CD8-positive, alpha-beta memory T cell (primary cell): ENCODE measurements at regions not wholly inside any gene's neighbourhood (a gene's known extent, or its start where the extent isn't known, plus 50 kb on each side); places are given as distances from the start of the nearest gene placed in this dataset.
"Not testable (repeated sequence)": the region's sequence is repeated elsewhere in the genome, so short reads cannot be mapped to it uniquely, and the experiment has no call there.

Experiments used
- CTCF ChIA-PET: fragments of 350-600 bp; sonication (Branson Sonifier 250); formaldehyde crosslinking; loops from one replicate; lab custom pipeline; 2021; ENCODE audit warnings: antibody characterized with exemption; lab: Charles Lee
- POLR2A ChIA-PET: fragments of 350-600 bp; sonication (Branson Sonifier 250); formaldehyde crosslinking; loops from one replicate; lab custom pipeline; 2021; ENCODE audit warnings: antibody characterized with exemption; lab: Charles Lee
- DNase-seq, 5 donors: peaks; one replicate each; pipeline versions ENCODE4 v3.0.0 to v3.0.0-alpha.2; 2020 to 2022; ENCODE audit warnings: mixed read lengths in 1 of 5
- H3K27ac ChIP-seq: one replicate; pipeline ENCODE4 v1.7.0; 2013; ENCODE audit warnings: low read depth, mild to moderate bottlenecking, low read length, moderate library complexity
- H3K27me3 ChIP-seq: 2 replicates; pipeline ENCODE4 v1.7.0; 2013; ENCODE audit warnings: low read length, mild to moderate bottlenecking; ENCODE audit not compliant: insufficient read depth, poor library complexity, severe bottlenecking
- H3K36me3 ChIP-seq: 2 replicates; pipeline ENCODE4 v1.7.0; 2013; ENCODE audit warnings: mild to moderate bottlenecking, low read length, moderate library complexity; ENCODE audit not compliant: insufficient read depth
- H3K4me1 ChIP-seq: 2 replicates; pipeline ENCODE4 v1.7.0; 2013; ENCODE audit warnings: mild to moderate bottlenecking, low read length, moderate library complexity; ENCODE audit not compliant: insufficient read depth
- H3K4me3 ChIP-seq: 2 replicates; pipeline ENCODE4 v1.7.0; 2013; ENCODE audit warnings: mild to moderate bottlenecking, low read length
- H3K9me3 ChIP-seq: 2 replicates; pipeline ENCODE4 v1.7.0; 2013; ENCODE audit warnings: mild to moderate bottlenecking, low read length
- H3K27ac Mint-ChIP-seq, 8 donors: one replicate each; pipeline ENCODE4 v1.8.0; 2020 to 2021; ENCODE audit warnings: mixed read lengths in 8 of 8, mild to moderate bottlenecking in 6 of 8, inconsistent platforms in 3 of 8, moderate library complexity in 3 of 8
- H3K27me3 Mint-ChIP-seq, 2 donors: one replicate each; pipeline ENCODE4 v1.8.0; 2020 to 2021; ENCODE audit warnings: mixed read lengths in 2 of 2, mild to moderate bottlenecking in 1 of 2, moderate library complexity in 1 of 2
- H3K36me3 Mint-ChIP-seq, 3 donors: one replicate each; pipeline ENCODE4 v1.8.0; 2020 to 2021; ENCODE audit warnings: mixed read lengths in 3 of 3, inconsistent platforms in 1 of 3, mild to moderate bottlenecking in 1 of 3
- H3K4me1 Mint-ChIP-seq, 3 donors: one replicate each; pipeline ENCODE4 v1.8.0; 2020 to 2021; ENCODE audit warnings: mixed read lengths in 3 of 3, inconsistent platforms in 1 of 3, mild to moderate bottlenecking in 1 of 3
- H3K4me3 Mint-ChIP-seq, 7 donors: one replicate each; pipeline ENCODE4 v1.8.0; 2020 to 2021; ENCODE audit warnings: mixed read lengths in 7 of 7, mild to moderate bottlenecking in 6 of 7, moderate library complexity in 4 of 7, inconsistent platforms in 2 of 7
- H3K9me3 Mint-ChIP-seq, 5 donors: one replicate each; pipeline ENCODE4 v1.8.0; 2020 to 2022; ENCODE audit warnings: mixed read lengths in 5 of 5, mild to moderate bottlenecking in 3 of 5, moderate library complexity in 2 of 5, inconsistent platforms in 1 of 5

DNA sequence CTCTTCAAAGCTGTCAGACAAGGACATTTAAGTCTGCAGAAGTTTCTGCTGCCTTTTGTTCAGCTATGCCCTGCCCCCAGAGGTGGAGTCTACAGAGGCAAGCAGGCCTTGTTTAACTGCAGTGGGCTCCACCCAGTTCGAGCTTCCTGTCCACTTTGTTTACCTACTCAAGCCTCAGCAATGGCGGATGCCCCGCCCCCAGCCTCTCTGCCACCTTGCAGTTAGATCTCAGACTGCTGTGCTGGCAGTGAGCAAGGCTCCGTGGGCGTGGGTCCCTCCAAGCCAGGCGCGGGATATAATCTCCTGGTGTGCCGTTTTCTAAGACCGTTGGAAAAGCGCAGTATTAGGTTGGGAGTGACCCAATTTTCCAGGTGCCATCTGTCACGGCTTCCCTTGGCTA, 144.5 kb upstream of the GOT2 start:
- H3K4me1 Mint-ChIP-seq, H3K36me3 Mint-ChIP-seq, H3K27me3 ChIP-seq, H3K27ac ChIP-seq, H3K4me3 Mint-ChIP-seq, H3K4me1 ChIP-seq, DNase-seq, CTCF ChIA-PET, H3K36me3 ChIP-seq, H3K4me3 ChIP-seq, H3K9me3 ChIP-seq, POLR2A ChIA-PET, H3K9me3 Mint-ChIP-seq, H3K27me3 Mint-ChIP-seq, H3K27ac Mint-ChIP-seq: not testable (repeated sequence)

GRCh38 chr16:58866935-58867334, 132.8 kb upstream of the GOT2 start:
- Histone ChIP-seq H3K9me3 (no peaks in the 10 kb centered on the region), H3K36me3 (no peaks in the 10 kb centered on the region), H3K4me1 (no peaks in the 10 kb centered on the region), H3K27ac (no peak overlapping the region), H3K4me3 (no peak overlapping the region), H3K27me3 (no peaks in the 10 kb centered on the region)
- Mint-ChIP-seq H3K36me3 (no peaks in the 10 kb centered on the region), H3K27me3 (peaks cover 3 to 11% of the 10 kb centered on the region in 2 donors), H3K27ac (no peak overlapping the region), H3K4me1 (no peaks in the 10 kb centered on the region), H3K4me3 (no peak overlapping the region), H3K9me3 (no peaks in the 10 kb centered on the region)
- ChIA-PET POLR2A (no interaction called here), CTCF (no interaction called here)
- no peak for DNase-seq

DNA sequence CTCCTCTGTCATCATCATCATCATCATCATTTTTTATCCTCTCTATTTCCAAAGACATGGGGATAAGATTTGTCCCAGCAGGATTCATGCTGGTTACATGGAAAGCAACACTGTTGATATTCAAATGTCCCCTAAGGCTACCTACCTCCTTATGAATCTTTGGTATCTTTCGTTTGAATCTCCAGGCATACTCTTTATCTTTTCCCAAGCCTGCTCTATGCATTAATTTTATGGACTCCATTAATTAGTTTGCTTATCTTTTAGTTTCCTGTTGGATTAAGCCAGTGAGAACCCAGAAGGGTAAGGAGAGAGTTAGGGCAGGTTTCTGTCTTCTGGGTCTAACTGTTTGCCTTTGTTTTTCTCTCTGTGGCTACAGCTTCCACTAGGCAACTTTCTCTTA, 129.6 kb upstream of the GOT2 start:
- Mint-ChIP-seq H3K36me3 (no peaks in the 10 kb centered on the region), H3K4me1 (no peaks in the 10 kb centered on the region), H3K27me3 (peaks cover 3 to 11% of the 10 kb centered on the region in 2 donors), H3K9me3 (peaks cover 0 to under 1% (median 0%) of the 10 kb centered on the region in 5 donors), H3K27ac (no peak overlapping the region), H3K4me3 (no peak overlapping the region)
- CTCF ChIA-PET, result no interaction called here
- Histone ChIP-seq H3K9me3 (no peaks in the 10 kb centered on the region), H3K27me3 (no peaks in the 10 kb centered on the region), H3K4me1 (no peaks in the 10 kb centered on the region), H3K4me3 (no peak overlapping the region), H3K36me3 (no peaks in the 10 kb centered on the region), H3K27ac (no peak overlapping the region)
- no peak for DNase-seq
- POLR2A ChIA-PET, result no interaction called here

GRCh38 chr16:58863042-58863441, 128.9 kb upstream of the GOT2 start:
- ChIA-PET CTCF (no interaction called here), POLR2A (no interaction called here)
- H3K4me3 ChIP-seq, result no peak overlapping the region
- H3K36me3 ChIP-seq, result no peaks in the 10 kb centered on the region
- H3K27me3 Mint-ChIP-seq, result peaks cover 3 to 14% of the 10 kb centered on the region in 2 donors
- DNase-seq, result no peak
- H3K27ac Mint-ChIP-seq, result no peak overlapping the region
- no peaks in the 10 kb centered on the region for H3K4me1 ChIP-seq
- no peaks in the 10 kb centered on the region for H3K9me3 ChIP-seq
- H3K36me3 Mint-ChIP-seq, result no peaks in the 10 kb centered on the region
- no peaks in the 10 kb centered on the region for H3K27me3 ChIP-seq
- H3K9me3 Mint-ChIP-seq, result peaks cover 0 to 3% (median 0%) of the 10 kb centered on the region in 5 donors
- H3K4me3 Mint-ChIP-seq, result no peak overlapping the region
- H3K27ac ChIP-seq, result no peak overlapping the region
- no peaks in the 10 kb centered on the region for H3K4me1 Mint-ChIP-seq

GRCh38 chr16:58862334-58863021, 128.4 kb upstream of the GOT2 start:
- ChIA-PET POLR2A (no interaction called here), CTCF (no interaction called here)

GRCh38 chr16:58859958-58860669, 126.0 kb upstream of the GOT2 start:
- Mint-ChIP-seq H3K9me3 (peaks cover 0 to 3% (median 0%) of the 10 kb centered on the region in 5 donors), H3K27me3 (peaks cover 3 to 14% of the 10 kb centered on the region in 2 donors), H3K4me3 (no peak overlapping the region), H3K27ac (no peak overlapping the region), H3K4me1 (no peaks in the 10 kb centered on the region), H3K36me3 (no peaks in the 10 kb centered on the region)
- Histone ChIP-seq H3K9me3 (no peaks in the 10 kb centered on the region), H3K36me3 (no peaks in the 10 kb centered on the region), H3K4me1 (no peaks in the 10 kb centered on the region), H3K4me3 (no peak overlapping the region), H3K27me3 (no peaks in the 10 kb centered on the region), H3K27ac (no peak overlapping the region)
- no peak for DNase-seq
- ChIA-PET POLR2A (no interaction called here), CTCF (no interaction called here)

More at GRCh38 chr16:58862334-58863021, 128.4 kb upstream of the GOT2 start:
- Histone ChIP-seq H3K27ac (no peak overlapping the region), H3K27me3 (no peaks in the 10 kb centered on the region), H3K4me3 (no peak overlapping the region), H3K36me3 (no peaks in the 10 kb centered on the region), H3K9me3 (no peaks in the 10 kb centered on the region), H3K4me1 (no peaks in the 10 kb centered on the region)
- no peak overlapping the region for H3K4me3 Mint-ChIP-seq
- H3K36me3 Mint-ChIP-seq, result no peaks in the 10 kb centered on the region
- H3K4me1 Mint-ChIP-seq, result no peaks in the 10 kb centered on the region
- H3K27me3 Mint-ChIP-seq, result peaks cover 3 to 14% of the 10 kb centered on the region in 2 donors
- peaks cover 0 to 3% (median 0%) of the 10 kb centered on the region in 5 donors for H3K9me3 Mint-ChIP-seq
- no peak for DNase-seq
- no peak overlapping the region for H3K27ac Mint-ChIP-seq

GRCh38 chr16:58858577-58858976, 124.5 kb upstream of the GOT2 start:
- not testable (repeated sequence) for H3K9me3 Mint-ChIP-seq

DNA sequence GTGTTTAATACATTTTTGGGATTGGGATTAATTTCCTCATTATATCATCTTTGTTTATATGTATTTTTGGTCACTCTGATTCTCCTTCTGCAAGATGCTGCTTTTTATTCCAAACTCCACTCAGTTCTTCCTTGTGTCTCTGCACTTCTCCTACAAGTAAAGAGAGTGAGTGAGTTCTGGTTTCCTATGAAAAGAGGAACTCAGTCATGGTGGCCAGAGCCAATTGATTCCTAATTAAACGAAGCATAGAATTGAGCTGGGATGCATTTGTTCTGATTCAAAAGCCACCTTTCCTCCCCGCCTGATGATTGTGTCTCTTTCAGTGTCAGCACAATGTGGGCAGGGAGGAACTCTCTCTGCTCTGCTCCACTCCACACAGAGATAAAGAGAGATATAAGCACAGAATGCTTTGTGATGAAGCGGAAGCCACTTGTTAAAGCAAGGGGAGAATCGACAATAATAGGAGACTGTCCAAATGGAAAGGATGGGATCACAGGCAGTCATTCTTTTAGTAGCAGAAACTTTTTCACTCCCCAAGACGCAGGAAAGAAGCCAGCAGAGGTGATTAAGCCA, 121.3 kb upstream of the GOT2 start:
- no peak overlapping the region for H3K27ac ChIP-seq
- no peaks in the 10 kb centered on the region for H3K27me3 ChIP-seq
- Mint-ChIP-seq H3K4me3 (no peak overlapping the region), H3K9me3 (peaks cover 0 to 4% (median 0%) of the 10 kb centered on the region in 5 donors), H3K27me3 (peaks cover 2 to 18% of the 10 kb centered on the region in 2 donors), H3K36me3 (no peaks in the 10 kb centered on the region), H3K4me1 (no peaks in the 10 kb centered on the region), H3K27ac (no peak overlapping the region)
- POLR2A ChIA-PET, result no interaction called here
- CTCF ChIA-PET, result no interaction called here
- no peaks in the 10 kb centered on the region for H3K36me3 ChIP-seq
- H3K9me3 ChIP-seq, result no peaks in the 10 kb centered on the region
- no peak for DNase-seq
- H3K4me3 ChIP-seq, result no peak overlapping the region
- no peaks in the 10 kb centered on the region for H3K4me1 ChIP-seq

More at GRCh38 chr16:58858577-58858976, 124.5 kb upstream of the GOT2 start:
- CTCF ChIA-PET, H3K27ac ChIP-seq, DNase-seq, H3K36me3 ChIP-seq, H3K4me3 Mint-ChIP-seq, H3K9me3 ChIP-seq, H3K27me3 Mint-ChIP-seq, H3K27me3 ChIP-seq, H3K36me3 Mint-ChIP-seq, H3K4me1 ChIP-seq, POLR2A ChIA-PET, H3K27ac Mint-ChIP-seq, H3K4me3 ChIP-seq, H3K4me1 Mint-ChIP-seq: not testable (repeated sequence)
